ENCODE measurements at regions not wholly inside any gene's neighbourhood (a gene's known extent, or its start where the extent isn't known, plus 50 kb on each side); places are given as distances from the start of the nearest gene placed in this dataset.
"Not testable (repeated sequence)": the region's sequence is repeated elsewhere in the genome, so short reads cannot be mapped to it uniquely, and the experiment has no call there.

- DNase-seq (ENCODE audit: low spot score): not testable (repeated sequence)
Measured at GRCh38 chr1:239106689-239107088, 279.7 kb upstream of the CHRM3 start.

- no peak for DNase-seq (ENCODE audit: low spot score)
Measured at GRCh38 chr1:239098400-239099037, 287.8 kb upstream of the CHRM3 start.

DNA sequence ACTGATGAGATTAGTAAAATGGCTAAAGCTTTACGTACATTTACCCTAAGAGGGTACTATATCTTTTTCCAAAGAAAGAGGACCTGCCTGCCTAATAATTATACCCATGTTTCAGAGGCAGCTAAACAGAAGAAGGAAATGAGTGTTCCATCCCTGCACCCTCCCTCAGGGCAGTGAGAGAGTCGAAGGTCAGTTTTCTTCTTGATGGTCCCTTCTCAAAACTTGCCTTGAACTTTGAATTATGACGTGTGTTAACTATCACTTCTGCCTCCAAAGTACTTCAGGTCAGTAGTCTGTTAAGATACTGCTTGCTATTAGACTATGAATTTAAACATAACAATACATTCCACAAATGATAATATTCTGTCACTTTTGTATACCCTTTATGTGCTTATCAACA lies 294.8 kb upstream of the CHRM3 start:
- no peak for DNase-seq (ENCODE audit: low spot score)

DNA sequence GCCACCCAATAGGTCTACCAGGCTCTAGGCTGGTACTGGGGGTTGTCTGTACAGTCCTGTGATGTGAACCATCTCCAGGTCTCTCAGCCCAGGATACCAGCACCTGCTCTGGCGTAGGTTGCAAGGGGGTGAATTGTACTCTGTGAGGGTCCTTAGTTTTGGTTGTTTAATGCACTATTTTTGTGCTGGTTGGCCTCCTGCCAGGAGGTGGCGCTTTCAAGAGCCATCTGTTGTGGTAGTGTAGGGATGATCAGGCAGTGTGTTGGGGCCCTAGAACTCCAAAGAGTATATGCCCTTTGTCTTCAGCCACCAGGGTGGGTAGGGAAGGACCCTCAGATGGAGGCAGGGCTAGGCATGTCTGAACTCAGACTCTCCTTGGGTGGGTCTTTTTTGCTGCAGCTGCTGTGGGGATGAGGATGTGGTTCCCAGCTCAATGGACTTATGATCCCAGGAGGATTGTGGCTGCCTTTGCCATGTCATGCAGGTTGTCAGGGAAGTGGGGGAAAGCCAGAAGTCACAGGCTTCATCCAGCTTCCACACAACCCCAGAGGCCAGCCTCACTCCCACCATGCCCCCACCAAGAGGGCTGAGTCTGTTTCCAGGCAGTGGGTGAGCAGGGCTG lies 301.8 kb upstream of the CHRM3 start:
- DNase-seq (ENCODE audit: low spot score): no peak

DNA sequence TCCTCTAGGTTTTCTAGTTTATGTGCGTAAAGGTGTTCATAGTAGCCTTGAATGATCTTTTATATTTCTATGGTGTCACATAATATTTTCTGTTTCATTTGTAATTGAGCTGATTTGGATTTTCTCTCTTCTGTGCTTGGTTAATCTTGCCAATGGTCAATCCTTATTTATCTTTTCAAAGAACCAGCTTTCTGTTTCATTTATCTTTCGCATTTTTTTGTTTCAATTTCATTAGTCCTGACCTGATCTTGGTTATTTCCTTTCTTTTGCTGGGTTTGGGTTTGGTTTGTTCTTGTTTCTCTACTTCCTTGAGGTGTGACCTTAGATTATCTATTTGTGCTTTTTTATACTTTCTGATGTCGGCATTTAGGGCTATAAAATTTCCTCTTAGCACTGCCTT lies 304.4 kb upstream of the CHRM3 start:
- not testable (repeated sequence) for DNase-seq (ENCODE audit: low spot score)

DNA sequence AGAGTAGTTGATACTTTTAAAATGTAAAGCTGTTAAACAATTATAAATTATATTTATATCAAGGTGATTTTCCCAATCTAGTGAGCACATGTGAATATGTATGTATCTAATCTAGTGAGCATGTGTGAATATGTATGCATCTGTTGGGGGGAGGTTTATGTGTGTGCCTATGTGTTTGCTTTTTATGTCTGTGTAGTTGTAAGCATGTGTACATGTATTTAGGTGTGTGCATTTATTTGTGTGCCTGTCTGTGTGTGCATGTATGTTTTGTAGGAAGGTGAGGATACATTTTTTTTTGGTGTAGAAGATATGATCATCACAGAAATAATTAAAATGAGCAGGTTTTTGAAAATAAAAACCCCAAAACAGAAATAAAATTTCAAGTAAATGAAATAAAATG lies 318.9 kb upstream of the CHRM3 start:
- DNase-seq (ENCODE audit: low spot score): no peak

DNA sequence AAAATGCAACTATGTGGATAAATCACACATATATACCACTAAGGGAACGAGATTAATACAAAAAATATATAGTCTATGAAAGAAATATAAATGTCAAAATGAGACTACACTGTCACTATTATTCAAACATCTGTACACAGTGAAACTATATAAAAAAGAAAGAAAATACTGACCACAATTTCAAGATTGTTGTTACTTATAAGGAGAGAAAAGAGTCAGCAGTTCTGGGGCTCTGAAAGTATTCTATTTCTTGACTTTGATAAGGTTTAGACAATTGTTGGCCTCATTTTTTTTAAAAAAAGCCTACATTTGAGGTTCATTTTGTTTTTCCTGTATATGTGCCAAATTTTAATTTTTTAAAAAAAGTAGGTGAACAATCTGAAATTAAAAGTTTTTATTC lies 319.3 kb upstream of the CHRM3 start:
- DNase-seq (ENCODE audit: low spot score): no peak

GRCh38 chr1:239061770-239062169 lies 324.6 kb upstream of the CHRM3 start:
- DNase-seq (ENCODE audit: low spot score): no peak

GRCh38 chr1:239058190-239058589 lies 328.2 kb upstream of the CHRM3 start:
- DNase-seq (ENCODE audit: low spot score): no peak

DNA sequence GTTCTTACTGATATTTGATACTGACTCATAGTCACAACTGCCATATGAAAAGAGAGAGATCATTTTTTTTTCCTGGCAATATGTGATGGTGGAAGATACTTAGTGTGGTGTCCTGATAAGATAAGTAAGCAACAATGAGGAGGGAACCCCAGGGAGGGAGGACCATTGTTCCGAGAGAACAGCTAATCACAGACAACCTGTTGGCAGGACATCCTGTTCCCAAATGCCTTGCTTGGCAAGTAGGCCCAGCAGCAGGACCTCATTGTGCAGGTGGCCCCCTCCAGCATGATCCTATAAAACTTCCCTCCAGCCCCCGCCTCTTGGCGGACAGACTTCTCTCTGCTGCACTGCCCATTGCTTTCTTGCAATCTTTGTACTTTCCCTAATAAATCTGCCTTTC lies 329.4 kb upstream of the CHRM3 start:
- DNase-seq (ENCODE audit: low spot score): no peak

GRCh38 chr1:239053279-239053678 lies 333.1 kb upstream of the CHRM3 start:
- DNase-seq (ENCODE audit: low spot score): no peak

GRCh38 chr1:239049571-239049970 lies 336.8 kb upstream of the CHRM3 start:
- no peak for DNase-seq (ENCODE audit: low spot score)

DNA sequence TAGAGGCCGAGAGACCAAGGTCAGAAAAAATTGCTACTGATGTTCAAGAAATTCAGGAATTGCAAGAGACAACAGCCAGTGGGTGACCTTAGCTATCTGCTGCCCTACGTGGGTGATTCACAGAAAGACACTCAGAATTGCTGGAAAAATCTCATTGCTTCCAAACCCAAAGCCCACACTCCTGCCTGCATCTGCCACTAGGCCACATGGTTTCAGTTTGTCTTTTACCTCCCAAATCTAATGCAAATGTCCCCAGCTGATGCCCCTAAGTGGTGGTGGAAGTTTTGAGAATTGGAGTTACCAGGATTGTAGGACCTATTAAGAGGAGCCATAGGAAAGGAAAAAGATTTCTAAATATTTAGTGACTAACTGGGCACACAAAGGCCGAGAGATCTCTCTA lies 341.5 kb upstream of the CHRM3 start:
- DNase-seq (ENCODE audit: low spot score): no peak

- DNase-seq (ENCODE audit: low spot score): no peak
Measured at GRCh38 chr1:239040523-239040922, 345.8 kb upstream of the CHRM3 start.

- DNase-seq (ENCODE audit: low spot score): no peak
Measured at GRCh38 chr1:239031310-239031709, 355.1 kb upstream of the CHRM3 start.

- DNase-seq (ENCODE audit: low spot score): no peak
Measured at GRCh38 chr1:239025997-239026694, 360.2 kb upstream of the CHRM3 start.

GRCh38 chr1:239025223-239025622 lies 361.1 kb upstream of the CHRM3 start:
- no peak for DNase-seq (ENCODE audit: low spot score)

- DNase-seq (ENCODE audit: low spot score): no peak
Measured at GRCh38 chr1:239023732-239024360, 362.5 kb upstream of the CHRM3 start.

GRCh38 chr1:239016337-239016736 lies 370.0 kb upstream of the CHRM3 start:
- DNase-seq (ENCODE audit: low spot score): no peak

DNA sequence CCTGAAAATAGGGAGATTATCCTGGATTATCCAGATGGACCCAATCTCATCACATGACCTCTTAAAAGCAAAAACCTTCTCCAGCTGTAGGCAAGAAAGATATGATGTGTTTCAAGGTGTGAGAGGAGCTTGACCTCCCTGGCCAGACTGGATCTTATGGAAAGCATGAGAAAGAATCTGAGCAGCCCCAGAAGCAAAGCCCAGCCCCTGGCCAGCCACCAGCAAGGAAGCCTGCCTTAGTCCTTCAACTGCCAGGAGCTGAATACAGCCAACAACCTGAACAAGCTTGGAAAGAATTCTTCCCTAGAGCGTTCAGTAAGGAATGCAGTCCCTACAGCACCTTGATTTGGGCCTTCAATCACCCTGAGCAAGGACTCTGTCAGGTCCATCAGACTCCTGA lies 375.0 kb upstream of the CHRM3 start:
- DNase-seq (ENCODE audit: low spot score): no peak

GRCh38 chr1:239008568-239008967 lies 377.8 kb upstream of the CHRM3 start:
- DNase-seq (ENCODE audit: low spot score): no peak

DNA sequence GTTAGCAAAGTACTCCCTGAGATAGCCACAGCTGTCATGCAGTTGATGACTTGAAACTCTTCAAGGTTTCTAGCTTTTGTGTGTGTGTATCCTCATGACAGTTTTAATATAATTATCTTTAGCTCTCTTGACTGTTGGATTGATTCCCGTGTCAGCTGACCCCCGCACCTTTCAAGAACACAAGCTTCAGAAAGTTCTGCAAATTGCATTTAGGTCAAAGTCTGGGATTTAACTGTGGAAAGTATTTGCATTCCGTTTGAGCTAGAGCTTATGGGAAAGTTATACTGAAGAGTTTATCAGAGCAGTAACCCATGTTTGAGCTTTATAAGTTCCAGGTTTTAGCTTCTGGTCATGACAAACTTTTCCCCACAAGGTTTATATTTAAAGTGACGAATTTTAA lies 380.1 kb upstream of the CHRM3 start:
- DNase-seq (ENCODE audit: low spot score): no peak

DNA sequence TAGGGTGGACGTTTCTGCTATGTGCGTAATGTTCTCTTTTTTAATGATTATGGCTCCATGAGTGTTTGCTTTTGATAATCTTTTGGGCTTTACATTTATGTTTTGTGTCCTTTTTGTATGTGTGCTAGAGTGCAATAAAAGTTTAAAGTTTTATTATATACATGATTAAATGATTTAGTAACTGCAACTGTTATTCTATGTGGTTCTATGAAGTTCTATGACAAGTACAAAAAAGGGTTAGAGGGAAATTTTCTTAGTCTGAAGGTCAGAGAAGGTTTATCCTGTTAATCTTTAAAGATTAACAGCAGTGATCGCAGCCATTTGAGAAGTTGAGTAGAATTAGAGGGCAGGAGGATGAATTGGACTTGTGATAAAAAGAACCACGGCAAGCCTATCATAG lies 386.4 kb upstream of the CHRM3 start:
- no peak for DNase-seq (ENCODE audit: low spot score)

Measured in COLO829 (cell line).